ENCODE measurements at regions not wholly inside any gene's neighbourhood (a gene's known extent, or its start where the extent isn't known, plus 50 kb on each side); places are given as distances from the start of the nearest gene placed in this dataset.

GRCh38 chr5:97388794-97389193 is 205.7 kb upstream of the RIOK2 start:
- TF ChIP-seq CTCF (conservative IDR thresholded peaks at IDR 0.05; ENCODE audit: low read depth, low read length) = no peak
- TF ChIP-seq SMC3 (IDR thresholded peaks at IDR 0.05; ENCODE audit: low read depth, low read length) = no peak
- no peak for TF ChIP-seq RFX5 (IDR thresholded peaks at IDR 0.05; ENCODE audit: low read depth, low read length)
- no peak for TF ChIP-seq CEBPB (IDR thresholded peaks at IDR 0.05; ENCODE audit: low read depth, low read length)
- no peak for TF ChIP-seq NFE2L2 (IDR thresholded peaks at IDR 0.05; ENCODE audit: low read depth, low read length)
- TF ChIP-seq RAD21 (IDR thresholded peaks at IDR 0.05; ENCODE audit: low read length) = no peak
- no peak for TF ChIP-seq POLR2A (IDR thresholded peaks at IDR 0.05; ENCODE audit: low read depth, low read length)
- TF ChIP-seq ELK1 (IDR thresholded peaks at IDR 0.05; ENCODE audit: borderline replicate concordance, low read depth, low read length) = no peak
- no peak for TF ChIP-seq MXI1 (IDR thresholded peaks at IDR 0.05; ENCODE audit: borderline replicate concordance, low read depth, low read length)
- TF ChIP-seq CHD1 (IDR thresholded peaks at IDR 0.05; ENCODE audit: low read depth, low read length) = no peak
- no peak for TF ChIP-seq RCOR1 (IDR thresholded peaks at IDR 0.05; ENCODE audit: insufficient replicate concordance, low read length)
- TF ChIP-seq MAFK (IDR thresholded peaks at IDR 0.05; ENCODE audit: low read depth, low read length) = no peak
- TF ChIP-seq FOS (IDR thresholded peaks at IDR 0.05; ENCODE audit: low read depth, low read length) = no peak
- TF ChIP-seq USF2 (IDR thresholded peaks at IDR 0.05; ENCODE audit: low read depth, low read length) = no peak
